Tibial nerve (tissue), 4 donors: ENCODE measurements at regions not wholly inside any gene's neighbourhood (a gene's known extent, or its start where the extent isn't known, plus 50 kb on each side); places are given as distances from the start of the nearest gene placed in this dataset.

ENCODE experiments used
- EP300 ChIP-seq, 2 donors: sonication (generic); formaldehyde crosslinking; IDR thresholded peaks; one replicate each; pipeline ENCODE4 v1.6.1; 2017; ENCODE audit warnings: antibody characterized with exemption in 2 of 2, mild to moderate bottlenecking in 1 of 2
- TF ChIP-seq, protein P1 (sequence below), 5 experiments: fragments of 200-600 bp in 3 of 5; fragments of 450-650 bp in 2 of 5; sonication (generic) in 3 of 5; IDR thresholded peaks; one replicate each; pipeline ENCODE4 v1.5.1; 2016 to 2019; ENCODE audit warnings: antibody characterized with exemption in 5 of 5, mild to moderate bottlenecking in 3 of 5, moderate library complexity in 2 of 5

DNA sequence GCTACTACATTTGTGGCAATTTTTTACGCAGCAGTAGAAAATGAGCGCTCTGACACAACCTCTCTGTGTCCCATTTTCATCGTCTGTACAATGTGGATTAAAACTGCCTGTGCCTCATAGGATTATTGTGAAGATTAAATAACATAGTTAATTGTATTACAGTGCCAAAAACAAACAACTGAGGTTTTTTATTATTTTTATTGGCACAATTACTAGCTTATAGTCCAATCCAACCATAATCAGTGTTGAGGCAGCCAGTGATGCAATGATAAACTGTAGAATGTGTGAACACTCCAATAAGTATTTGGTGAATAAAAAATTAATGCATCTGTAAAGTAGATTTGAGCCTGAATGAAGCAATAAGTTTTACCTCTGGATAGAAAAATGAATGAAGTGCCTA is 588.3 kb downstream of the DNAH5 start:
- TF ChIP-seq, protein P1, sequence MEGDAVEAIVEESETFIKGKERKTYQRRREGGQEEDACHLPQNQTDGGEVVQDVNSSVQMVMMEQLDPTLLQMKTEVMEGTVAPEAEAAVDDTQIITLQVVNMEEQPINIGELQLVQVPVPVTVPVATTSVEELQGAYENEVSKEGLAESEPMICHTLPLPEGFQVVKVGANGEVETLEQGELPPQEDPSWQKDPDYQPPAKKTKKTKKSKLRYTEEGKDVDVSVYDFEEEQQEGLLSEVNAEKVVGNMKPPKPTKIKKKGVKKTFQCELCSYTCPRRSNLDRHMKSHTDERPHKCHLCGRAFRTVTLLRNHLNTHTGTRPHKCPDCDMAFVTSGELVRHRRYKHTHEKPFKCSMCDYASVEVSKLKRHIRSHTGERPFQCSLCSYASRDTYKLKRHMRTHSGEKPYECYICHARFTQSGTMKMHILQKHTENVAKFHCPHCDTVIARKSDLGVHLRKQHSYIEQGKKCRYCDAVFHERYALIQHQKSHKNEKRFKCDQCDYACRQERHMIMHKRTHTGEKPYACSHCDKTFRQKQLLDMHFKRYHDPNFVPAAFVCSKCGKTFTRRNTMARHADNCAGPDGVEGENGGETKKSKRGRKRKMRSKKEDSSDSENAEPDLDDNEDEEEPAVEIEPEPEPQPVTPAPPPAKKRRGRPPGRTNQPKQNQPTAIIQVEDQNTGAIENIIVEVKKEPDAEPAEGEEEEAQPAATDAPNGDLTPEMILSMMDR (IDR thresholded peaks at IDR 0.05): no peak
- TF ChIP-seq EP300 (IDR thresholded peaks at IDR 0.05): no peak
